ENCODE measurements at regions not wholly inside any gene's neighbourhood (a gene's known extent, or its start where the extent isn't known, plus 50 kb on each side); places are given as distances from the start of the nearest gene placed in this dataset.

- no peak for DNase-seq (ENCODE audit: extremely low read depth, low read depth)
These were observed 462.9 kb upstream of the PRICKLE1 start for GRCh38 chr12:43052441-43052840.

GRCh38 chr12:43044241-43044640, 454.7 kb upstream of the PRICKLE1 start:
- no peak for DNase-seq (ENCODE audit: extremely low read depth, low read depth)

- DNase-seq (ENCODE audit: extremely low read depth, low read depth): no peak
These were observed 449.4 kb upstream of the PRICKLE1 start for GRCh38 chr12:43038991-43039390.

- DNase-seq (ENCODE audit: extremely low read depth, low read depth): no peak
These were observed 440.4 kb upstream of the PRICKLE1 start for GRCh38 chr12:43029971-43030370.

DNA sequence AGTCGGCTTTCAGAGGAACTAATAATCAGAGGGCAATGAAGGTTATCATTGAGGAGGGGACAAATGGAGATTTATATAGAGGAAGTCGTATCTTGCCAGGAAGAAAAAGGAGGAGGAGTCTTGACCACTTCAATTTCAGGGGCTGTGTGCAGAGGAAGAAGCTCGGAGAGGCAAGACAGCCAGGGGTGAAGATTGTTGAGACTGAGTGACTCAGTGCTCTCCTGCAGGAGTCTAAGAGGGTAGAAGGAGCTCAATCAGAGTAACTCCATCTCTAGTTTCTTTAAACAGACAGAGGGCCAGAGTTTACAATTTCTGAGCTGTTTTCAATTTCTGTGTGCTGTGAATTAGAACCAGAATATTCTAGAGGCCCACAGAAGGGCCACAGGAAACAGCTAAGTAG, 439.3 kb upstream of the PRICKLE1 start:
- DNase-seq (ENCODE audit: extremely low read depth, low read depth): no peak

GRCh38 chr12:43022838-43023237, 433.3 kb upstream of the PRICKLE1 start:
- DNase-seq (ENCODE audit: extremely low read depth, low read depth): no peak

GRCh38 chr12:43015090-43015737, 425.7 kb upstream of the PRICKLE1 start:
- no peak for DNase-seq (ENCODE audit: extremely low read depth, low read depth)

- DNase-seq (ENCODE audit: extremely low read depth, low read depth): no peak
These were observed 421.9 kb upstream of the PRICKLE1 start for GRCh38 chr12:43011383-43011926.

GRCh38 chr12:43009846-43010240, 420.3 kb upstream of the PRICKLE1 start:
- no peak for DNase-seq (ENCODE audit: extremely low read depth, low read depth)

GRCh38 chr12:43008953-43009845, 419.7 kb upstream of the PRICKLE1 start:
- no peak for DNase-seq (ENCODE audit: extremely low read depth, low read depth)

DNA sequence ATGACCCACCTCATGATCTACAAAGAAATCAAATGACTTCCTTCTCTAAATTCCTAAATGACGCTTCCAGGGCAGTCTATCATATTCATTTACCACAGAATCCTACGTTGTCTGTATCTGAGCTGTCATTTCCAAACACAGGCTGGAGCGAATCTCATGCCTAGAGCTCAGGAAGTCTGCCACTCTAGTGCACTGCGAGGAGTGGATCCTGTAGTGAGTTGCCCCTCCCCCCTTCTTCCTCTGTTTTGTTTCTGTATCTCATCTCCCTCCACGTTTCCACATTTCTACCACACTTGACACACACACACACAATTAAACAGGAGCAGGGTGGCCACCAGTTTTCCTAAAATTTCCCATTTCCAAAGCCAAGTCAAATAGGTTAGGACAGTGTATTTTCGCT, 415.4 kb upstream of the PRICKLE1 start:
- DNase-seq (ENCODE audit: extremely low read depth, low read depth): no peak

DNA sequence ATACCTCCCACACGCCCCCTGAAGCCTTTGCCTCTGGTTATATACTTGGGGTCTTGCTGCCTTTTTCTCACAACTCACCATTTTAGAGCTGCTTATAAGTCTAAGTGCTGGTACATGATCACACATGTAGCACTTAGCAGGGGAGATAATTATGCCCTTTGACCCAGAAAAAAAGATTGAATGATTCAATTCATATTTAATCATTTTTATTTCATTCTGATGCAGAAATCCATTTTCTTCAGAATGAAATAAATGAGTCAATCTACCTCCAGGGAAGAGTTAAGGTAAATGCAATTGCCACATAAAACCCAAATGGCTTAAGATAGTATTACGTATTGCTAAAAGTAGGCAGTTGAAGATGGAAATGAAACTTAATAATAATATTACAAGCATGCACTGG, 414.6 kb upstream of the PRICKLE1 start:
- no peak for DNase-seq (ENCODE audit: extremely low read depth, low read depth)

DNA sequence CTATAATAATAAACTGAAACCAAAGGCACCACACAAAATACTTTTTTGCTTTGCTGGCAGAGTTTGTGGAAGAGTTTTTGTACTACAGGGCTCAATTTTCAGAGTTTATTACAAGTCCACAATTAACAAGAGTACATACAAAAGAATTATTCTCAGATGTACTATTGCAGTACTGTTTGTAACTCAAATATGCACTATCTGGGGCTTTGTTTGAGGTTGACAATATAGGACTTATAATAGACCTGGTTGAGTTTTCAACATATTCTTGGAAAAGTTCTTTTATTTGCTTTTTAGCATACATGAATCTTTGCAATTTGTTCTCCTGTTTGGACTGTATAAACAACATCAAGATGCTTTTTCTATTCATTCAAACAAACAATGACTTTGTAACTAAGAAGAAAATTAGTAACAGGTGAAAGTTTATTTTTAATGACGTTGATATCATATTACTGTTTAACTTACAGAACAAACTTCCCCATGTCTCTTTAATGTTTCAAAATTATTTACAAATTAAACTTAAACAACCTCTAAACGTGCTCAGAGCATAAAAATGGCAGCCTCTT, 407.4 kb upstream of the PRICKLE1 start:
- no peak for DNase-seq (ENCODE audit: extremely low read depth, low read depth)

DNA sequence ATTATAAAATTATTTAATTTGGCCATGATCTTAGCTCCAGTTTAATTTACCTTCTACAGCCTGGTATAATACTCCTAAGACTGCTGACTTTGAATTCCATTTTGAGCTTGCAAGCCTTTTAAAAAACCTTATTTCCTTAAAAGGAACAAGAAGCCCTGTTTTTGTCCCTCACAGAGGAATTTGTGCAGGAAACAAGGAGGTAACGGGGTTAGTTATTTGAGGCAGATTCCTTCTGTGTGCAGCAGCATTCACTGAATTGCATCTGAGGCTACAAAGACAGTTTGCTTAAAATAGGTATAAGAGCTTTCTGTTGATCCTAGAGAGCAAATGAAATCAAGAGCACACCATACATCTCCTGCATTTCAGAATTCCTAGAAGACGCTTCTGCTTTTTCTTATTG, 403.3 kb upstream of the PRICKLE1 start:
- no peak for DNase-seq (ENCODE audit: extremely low read depth, low read depth)

DNA sequence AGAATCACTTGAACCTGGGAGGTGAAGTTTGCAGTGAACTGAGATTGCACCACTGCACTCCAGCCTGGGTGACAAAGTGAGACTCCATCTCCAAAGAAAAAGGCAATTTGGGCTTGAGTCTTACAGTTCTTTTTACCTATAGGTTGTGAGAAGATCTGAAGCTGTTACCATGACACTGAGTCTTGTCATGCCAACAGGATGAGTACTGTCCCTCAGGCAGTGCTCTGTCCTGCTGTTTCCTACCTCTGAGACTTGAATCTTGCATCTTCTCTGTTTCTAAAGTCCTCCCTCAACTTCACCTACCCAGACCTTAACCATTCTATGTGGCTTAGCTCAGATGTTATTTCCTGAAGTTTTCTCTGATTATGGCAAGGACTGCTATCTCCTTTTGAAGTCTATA, 400.8 kb upstream of the PRICKLE1 start:
- DNase-seq (ENCODE audit: extremely low read depth, low read depth): no peak

- no peak for DNase-seq (ENCODE audit: extremely low read depth, low read depth)
These were observed 397.7 kb upstream of the PRICKLE1 start for GRCh38 chr12:42987216-42987650.

DNA sequence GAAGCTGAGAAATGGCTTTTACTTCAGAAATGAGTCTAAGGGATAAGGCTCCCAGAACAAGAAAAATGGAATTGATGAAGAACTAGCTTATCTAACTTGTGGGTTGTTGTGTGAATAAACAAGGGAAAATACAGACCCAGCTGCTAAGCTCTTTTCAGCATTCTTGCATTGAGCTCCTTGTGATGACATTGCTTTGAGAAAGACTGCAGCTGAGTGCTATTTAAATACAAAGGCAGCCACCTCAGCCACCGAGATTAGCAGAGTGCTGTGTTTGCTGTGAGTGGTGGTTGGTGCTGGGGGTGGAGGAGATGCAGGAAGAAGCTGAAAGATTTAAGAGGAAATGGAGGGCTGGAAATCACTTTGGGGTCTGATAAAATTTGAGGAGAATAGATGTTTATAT, 396.0 kb upstream of the PRICKLE1 start:
- DNase-seq (ENCODE audit: extremely low read depth, low read depth): no peak

DNA sequence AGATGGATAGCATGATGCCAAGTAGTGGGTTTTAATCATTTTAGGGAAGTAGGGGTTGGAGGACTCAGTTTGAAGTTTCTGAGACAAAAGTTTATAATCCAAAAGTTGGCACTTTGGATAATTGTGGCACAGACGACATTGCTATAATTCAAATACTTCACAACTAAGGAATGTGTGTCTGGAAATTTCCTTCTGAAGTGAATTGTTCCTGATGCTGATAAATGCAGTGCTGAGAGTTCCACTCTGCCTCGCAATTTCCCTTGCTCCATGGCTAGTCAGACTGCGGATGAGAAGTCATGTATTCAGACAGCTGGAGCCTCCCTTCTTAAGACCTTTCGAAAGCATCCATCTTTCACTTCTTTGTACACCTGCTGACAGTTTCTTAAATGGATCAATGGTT, 393.3 kb upstream of the PRICKLE1 start:
- no peak for DNase-seq (ENCODE audit: extremely low read depth, low read depth)

GRCh38 chr12:42981379-42981778, 391.8 kb upstream of the PRICKLE1 start:
- peak; percentile 24 for DNase-seq (ENCODE audit: extremely low read depth, low read depth)

- no peak for DNase-seq (ENCODE audit: extremely low read depth, low read depth)
These were observed 390.9 kb upstream of the PRICKLE1 start for GRCh38 chr12:42980441-42980840.

DNA sequence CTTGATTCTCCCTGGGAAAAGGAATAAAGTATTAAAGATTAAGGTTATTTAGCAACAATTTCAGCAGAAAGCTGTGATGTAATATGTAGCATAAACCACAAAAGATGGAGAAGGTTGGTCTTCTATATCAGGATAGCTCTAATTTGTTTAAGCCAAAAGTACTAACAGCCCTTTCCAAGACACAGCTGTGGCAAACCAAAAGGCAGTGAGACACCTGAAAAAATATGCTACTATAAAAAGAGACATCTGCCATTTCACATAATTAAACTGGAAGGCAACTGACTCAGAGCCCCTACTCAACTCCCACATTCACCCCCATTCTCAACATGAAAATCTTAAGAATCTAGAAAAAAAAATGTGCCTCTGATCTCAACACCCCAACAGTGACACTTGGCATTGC, 390.2 kb upstream of the PRICKLE1 start:
- no peak for DNase-seq (ENCODE audit: extremely low read depth, low read depth)

DNA sequence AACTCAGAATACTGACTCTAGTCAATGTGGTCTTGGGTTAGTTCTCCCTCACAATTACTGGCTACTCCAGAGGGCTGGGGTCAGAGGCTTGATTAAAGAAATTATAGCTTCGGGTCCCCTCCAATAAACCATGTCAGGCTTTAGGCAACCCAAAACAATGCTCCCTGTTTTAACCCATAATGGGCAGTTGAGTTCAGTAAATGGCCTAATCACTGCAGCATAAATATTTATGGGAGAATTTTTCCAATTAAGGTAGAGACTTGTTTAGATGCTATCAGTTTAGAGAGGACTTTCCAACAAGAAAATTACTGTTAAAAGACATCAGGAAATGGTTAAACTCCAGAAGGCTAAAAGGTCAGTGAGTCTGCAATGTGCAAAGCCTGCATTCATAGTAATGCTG, 389.2 kb upstream of the PRICKLE1 start:
- no peak for DNase-seq (ENCODE audit: extremely low read depth, low read depth)
